ENCODE measurements at regions not wholly inside any gene's neighbourhood (a gene's known extent, or its start where the extent isn't known, plus 50 kb on each side); places are given as distances from the start of the nearest gene placed in this dataset.
"Not testable (repeated sequence)": the region's sequence is repeated elsewhere in the genome, so short reads cannot be mapped to it uniquely, and the experiment has no call there.

GRCh38 chr14:104304451-104305351 lies 166.3 kb downstream of the KIF26A start:
- DNase-seq (ENCODE audit: low read depth), result no peak

GRCh38 chr14:104305511-104306449 lies 167.4 kb downstream of the KIF26A start:
- no peak for DNase-seq (ENCODE audit: low read depth)

- no peak for DNase-seq (ENCODE audit: low read depth)
These were observed 168.2 kb downstream of the KIF26A start for GRCh38 chr14:104306450-104307040.

- DNase-seq (ENCODE audit: low read depth), result no peak
These were observed 168.8 kb downstream of the KIF26A start for GRCh38 chr14:104307246-104307626.

DNA sequence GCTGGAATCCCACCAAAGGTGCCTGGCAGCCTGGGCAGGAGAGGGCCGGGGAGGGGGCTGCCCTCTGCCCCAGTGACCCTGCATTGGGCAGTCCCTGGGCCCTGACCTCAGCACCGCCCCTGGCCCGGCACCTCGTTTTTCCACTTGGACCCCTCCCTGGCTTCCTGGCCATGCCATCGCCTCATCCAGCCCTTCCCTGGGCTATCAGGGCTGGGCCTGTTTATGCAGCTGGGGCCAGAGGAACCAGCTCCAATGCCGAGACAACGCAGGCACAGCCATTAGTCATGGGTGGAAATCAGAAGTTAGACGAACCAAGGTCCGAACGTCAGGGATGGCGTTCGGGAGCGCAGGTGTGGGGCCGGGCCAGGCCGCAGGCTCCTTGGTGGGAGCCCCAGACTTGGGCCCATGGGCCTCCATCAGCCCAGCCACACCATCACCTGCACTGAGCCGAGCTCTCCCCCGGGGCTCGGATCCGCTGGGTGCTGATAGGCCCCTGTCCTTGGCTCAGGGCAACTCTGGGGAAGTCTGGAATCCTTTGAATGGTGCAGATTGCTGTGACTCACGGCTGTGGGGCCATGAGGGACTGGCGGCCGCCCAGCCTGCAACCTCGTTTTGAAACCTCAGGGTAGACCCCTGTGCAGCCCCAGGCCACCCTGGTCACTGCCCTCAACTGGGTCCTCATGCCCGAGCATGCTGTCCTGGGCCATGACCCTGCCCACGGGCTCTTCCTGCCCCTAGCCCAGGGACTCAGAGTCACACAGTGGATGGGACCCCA lies 169.4 kb downstream of the KIF26A start:
- DNase-seq (ENCODE audit: low read depth), result no peak

DNA sequence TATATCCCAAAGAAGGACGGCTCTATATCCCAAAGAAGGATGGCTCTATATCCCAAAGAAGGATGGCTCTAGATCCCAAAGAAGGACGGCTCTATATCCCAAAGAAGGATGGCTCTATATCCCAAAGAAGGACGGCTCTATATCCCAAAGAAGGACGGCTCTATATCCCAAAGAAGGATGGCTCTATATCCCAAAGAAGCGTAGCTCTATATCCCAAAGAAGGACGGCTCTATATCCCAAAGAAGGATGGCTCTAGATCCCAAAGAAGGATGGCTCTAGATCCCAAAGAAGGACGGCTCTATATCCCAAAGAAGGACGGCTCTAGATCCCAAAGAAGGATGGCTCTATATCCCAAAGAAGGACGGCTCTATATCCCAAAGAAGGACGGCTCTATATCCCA lies 170.1 kb downstream of the KIF26A start:
- not testable (repeated sequence) for DNase-seq (ENCODE audit: low read depth)

GRCh38 chr14:104309657-104310369 lies 171.4 kb downstream of the KIF26A start:
- no peak for DNase-seq (ENCODE audit: low read depth)

DNA sequence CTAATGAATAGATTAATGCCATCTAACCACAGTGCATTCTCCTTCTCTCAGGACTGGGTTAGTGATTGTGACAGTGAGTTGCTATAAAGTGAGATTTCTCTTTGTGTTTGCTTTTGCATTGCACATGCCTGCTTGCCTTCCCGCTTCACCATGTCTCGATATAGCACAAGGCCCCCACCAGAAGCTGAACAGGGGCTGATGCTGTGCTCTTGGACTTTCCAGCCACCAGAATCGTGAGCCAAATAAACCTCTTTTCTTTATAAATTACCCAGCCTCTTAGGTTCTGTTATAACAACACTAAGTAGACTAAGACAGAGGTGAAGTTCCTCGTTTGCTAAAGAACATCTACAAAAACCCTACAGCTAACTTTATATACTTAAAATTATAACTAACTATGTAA lies 173.0 kb downstream of the KIF26A start:
- DNase-seq (ENCODE audit: low read depth), result no peak

DNA sequence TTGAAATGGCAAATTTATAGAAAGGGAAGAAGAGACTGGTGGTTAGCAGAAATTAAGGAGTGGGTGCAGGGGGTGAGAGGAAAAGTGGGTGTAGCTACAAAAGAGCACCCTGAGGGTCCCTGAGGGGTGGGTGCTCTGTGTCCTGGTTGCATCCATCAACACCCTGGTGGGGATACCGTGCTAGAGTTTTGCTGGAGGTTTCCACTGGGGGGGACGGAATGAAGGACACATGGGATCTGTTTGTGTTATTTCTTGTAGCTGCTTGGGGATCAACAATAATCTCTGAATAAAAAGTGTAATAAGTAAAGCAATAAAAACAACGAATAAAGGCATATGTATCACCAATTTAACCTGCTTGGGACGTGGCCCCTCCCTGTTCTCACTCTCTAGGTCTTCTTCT lies 175.3 kb downstream of the KIF26A start:
- no peak for DNase-seq (ENCODE audit: low read depth)

DNA sequence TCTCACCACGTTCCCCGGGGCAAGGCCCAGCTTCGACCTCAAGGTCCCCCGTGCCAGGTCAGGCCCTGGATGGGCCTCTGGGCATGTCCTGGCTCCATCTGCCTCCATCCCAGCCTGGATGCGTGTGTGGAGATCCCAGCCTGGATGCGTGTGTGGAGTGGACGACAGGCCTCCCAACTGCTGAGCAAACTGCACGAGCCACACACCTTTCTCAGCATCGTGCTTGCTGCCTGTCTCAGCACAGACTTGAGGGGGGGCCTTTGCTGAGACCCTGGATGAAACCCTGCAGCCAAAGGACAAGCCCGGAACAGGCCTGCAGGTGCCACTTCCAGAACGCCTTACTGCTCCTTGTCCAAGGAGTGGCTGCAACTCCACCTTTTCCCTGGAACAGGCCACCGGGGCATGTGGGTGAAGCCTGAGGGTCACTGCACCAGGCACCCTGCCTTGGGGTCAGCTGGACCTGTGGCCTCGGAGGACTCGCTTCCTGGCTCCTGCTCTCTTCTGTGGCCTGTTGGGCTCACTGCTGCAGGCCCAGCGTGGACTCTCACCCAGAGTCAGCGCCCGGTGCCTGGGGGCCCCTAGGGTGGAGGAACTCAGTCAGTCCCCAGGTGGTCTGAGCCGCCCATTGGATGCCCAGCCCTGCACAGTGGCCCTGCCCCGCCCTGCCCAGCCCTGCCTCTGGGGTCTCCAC lies 176.0 kb downstream of the KIF26A start:
- DNase-seq (ENCODE audit: low read depth), result no peak

DNA sequence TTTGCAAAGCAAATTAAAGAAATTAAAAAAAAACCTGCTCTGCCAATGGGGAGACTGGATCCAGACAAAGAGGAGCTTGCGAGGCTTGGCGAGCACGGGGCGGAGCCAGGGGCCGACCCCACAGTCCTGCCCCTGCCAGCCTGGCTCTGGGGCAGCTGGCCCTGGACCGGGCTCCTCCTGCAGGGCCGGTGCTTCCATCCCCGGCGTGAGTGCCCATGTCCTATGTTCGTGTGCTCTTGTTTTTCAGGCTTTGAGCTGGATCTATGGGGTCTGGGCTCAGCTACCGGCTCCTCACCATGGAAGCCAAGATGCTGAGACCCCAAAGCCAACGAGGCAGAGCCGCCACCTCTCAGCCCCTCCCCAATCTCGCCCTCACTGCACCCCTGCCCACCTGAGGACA lies 176.8 kb downstream of the KIF26A start:
- no peak for DNase-seq (ENCODE audit: low read depth)

DNA sequence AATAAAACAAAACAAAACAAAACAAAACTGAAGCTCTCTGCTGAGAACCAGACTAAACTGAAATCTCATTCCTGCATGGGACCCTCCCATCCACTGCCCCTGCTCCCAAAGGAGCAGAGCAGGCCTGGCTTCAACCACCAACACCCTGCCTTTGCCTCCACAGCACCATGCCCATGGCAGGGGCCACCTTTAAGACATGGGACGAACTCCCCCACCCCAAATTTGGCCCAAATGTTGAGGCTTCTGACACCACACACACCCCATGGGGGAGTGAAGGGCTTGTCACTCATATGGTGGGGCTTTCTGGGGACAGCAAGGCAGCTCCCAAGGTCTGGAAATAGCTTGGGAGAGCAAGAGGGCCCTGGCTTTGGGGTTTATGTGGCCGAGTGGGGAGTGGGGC lies 177.2 kb downstream of the KIF26A start:
- no peak for DNase-seq (ENCODE audit: low read depth)

DNA sequence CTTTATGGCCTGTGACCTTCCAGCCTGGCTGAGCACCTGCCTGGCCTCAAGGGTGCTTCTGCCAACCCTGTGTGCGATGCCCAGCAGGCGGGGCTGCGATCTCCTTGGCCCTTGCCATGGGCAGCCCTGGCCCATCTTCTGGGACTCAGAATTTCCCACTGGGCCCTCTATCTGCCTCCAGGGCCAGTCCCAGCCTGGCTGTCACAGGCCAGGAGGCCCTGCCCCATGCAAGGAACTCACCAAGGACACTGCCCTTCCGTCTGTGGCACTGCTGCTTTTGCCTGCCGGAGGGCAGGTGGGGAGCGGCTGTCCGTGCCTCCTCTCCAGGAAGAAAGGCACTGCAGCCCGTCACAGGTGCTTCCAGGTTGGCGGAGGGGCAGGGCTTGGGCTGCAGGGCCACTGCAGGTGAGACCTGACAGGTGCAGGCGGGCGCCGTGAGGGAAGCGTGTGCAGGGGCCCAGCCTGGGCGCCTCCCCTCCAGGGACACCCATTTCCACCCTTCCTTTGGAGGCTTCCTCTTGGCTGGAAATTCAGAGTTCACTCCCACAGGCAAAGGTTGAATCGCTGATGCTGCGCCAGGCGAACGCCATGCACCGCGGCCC lies 177.8 kb downstream of the KIF26A start:
- DNase-seq (ENCODE audit: low read depth), result no peak

GRCh38 chr14:104316723-104317491 lies 178.5 kb downstream of the KIF26A start:
- DNase-seq (ENCODE audit: low read depth), result no peak

DNA sequence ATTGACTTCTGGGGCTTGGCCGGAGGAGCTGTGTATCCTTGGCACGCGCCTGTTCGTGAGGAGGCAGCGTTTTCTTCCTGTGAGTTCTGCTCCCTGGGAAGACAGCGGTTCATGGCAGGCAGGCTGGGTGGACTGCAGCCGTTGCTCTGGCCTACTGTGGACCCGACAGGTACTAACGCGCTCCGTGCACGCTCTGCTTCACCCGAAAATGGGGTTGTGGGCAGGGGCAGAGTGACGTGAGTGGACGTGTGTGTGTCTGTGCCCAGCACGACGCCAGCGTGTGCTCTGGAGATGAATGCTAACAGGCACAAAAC lies 179.1 kb downstream of the KIF26A start:
- DNase-seq (ENCODE audit: low read depth), result no peak

DNA sequence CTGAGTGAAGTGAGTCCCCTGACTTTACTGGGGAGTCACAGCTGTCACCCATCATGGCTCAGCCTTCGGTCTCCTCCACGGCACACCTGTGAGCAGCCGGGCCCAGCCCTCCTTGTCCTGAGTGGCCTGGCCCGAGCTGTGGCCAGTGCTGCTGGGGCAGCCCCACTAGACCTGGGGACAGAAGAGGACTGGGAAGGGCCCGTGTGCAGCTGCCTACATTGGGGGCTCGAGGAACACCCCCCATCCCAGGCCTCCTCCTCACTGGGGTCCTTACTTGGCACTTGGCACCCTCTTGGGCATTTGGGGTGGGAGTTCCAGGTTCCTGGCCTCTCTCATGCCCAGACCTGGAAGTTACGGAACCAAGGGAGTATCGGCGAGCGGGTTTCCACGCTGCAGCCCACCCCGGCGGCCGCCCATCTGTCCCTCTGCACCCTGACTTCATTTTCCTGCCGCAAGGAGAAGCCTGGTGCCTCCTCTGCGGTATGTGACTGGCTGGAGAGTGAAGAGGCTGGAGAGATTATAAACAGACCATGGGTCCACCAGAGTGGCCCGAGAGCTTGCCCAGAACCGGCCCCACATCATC lies 179.7 kb downstream of the KIF26A start:
- no peak for DNase-seq (ENCODE audit: low read depth)

DNA sequence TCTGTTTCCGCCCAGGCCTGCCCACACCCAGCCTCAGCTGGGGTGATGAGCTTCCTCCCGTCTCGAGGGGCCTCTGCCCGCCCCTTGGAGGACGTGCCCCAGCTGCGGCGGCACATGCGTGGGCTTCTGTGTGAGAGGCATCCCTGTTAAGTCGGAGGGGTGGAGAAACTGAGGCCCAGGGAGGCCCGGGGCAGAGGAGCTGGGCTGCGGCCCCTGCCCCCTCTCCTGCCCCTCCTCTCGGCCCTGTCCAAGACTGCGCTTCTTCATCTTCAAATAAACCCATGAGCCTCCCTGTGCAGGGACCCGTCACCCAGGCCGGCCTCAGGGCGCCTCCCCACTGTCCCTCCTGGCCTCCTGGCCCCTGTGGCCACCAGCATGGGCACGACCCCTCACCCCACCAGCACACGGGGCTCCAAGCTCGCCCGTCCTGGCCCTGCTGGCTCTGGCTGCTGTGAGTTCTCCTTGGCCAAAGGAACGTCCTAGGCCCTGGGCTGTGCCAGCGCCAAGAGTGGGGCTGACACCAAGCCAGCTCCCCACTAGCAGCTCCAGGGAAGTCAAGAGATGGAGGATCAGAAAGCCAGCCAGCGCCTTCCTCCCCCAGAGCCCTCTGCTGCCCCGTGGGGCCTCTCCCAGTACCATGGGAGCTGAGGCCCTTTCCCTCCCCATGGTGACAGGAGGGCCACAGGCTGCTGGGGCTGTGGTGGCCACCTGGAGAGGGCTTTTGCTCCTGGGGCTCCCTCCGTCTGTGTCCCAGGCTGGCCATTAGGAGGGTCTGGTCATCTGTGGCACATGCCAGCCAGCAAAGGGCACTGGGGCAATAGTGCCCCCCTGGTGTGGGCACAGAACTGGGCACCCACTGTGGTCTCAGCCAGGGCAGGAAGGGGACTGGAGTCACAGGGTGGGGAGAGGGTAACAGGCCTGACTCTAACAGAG lies 180.4 kb downstream of the KIF26A start:
- DNase-seq (ENCODE audit: low read depth), result no peak
